A549 (cell line): ENCODE measurements at regions not wholly inside any gene's neighbourhood (a gene's known extent, or its start where the extent isn't known, plus 50 kb on each side); places are given as distances from the start of the nearest gene placed in this dataset.

Experiments used
- BHLHE40 ChIP-seq: IDR thresholded peaks from 2 replicates; pipeline ENCODE4 v1.6.1; 2012; ENCODE audit warnings: low read depth, low read length, inconsistent platforms
- EP300 ChIP-seq, 2 experiments: fragments of >200 bp; sonication (Bioruptor Twin); formaldehyde crosslinking; IDR thresholded peaks; 2 replicates in 1 of 2; 3 replicates in 1 of 2; pipeline ENCODE4 v1.6.1; 2016 to 2017
- FOSB ChIP-seq: fragments of 250-450 bp; sonication (Bioruptor Pico); IDR thresholded peaks from 2 replicates; pipeline ENCODE4 v1.5.0; 2020; ENCODE audit warnings: mild to moderate bottlenecking, moderate library complexity
- HOXB5 ChIP-seq: fragments of 250-450 bp; sonication (Bioruptor Pico); IDR thresholded peaks from 2 replicates; pipeline ENCODE4 v1.5.0; 2020; ENCODE audit warnings: mild to moderate bottlenecking, moderate library complexity
- MAZ ChIP-seq: fragments of 150-350 bp; IDR thresholded peaks from 2 replicates; pipeline ENCODE4 v1.6.1; 2014; ENCODE audit warnings: antibody characterized with exemption, low read depth, low read length, borderline replicate concordance
- NR3C1 ChIP-seq: fragments of >200 bp; sonication (Bioruptor Twin); formaldehyde crosslinking; IDR thresholded peaks from 3 replicates; pipeline ENCODE4 v1.6.1; 2017
- POLR2A ChIP-seq: IDR thresholded peaks from 2 replicates; pipeline ENCODE4 v1.6.1; 2012; ENCODE audit warnings: mild to moderate bottlenecking, low read length
- RAD21 ChIP-seq, 2 experiments: fragments of >200 bp in 1 of 2; sonication (Bioruptor Twin) in 1 of 2; formaldehyde crosslinking in 1 of 2; IDR thresholded peaks in 1 of 2; conservative IDR thresholded peaks in 1 of 2; 2 replicates in 1 of 2; 3 replicates in 1 of 2; pipeline ENCODE4 v1.6.1; 2012 to 2018; ENCODE audit warnings: inconsistent platforms in 1 of 2
- RNF2 ChIP-seq: fragments of 200-600 bp; sonication (generic); IDR thresholded peaks from 2 replicates; pipeline ENCODE4 v1.6.1; 2016; ENCODE audit warnings: low read depth, mild to moderate bottlenecking, antibody characterized with exemption, moderate library complexity, borderline replicate concordance
- TF ChIP-seq, protein P1 (sequence below): fragments of 450-650 bp; IDR thresholded peaks from 2 replicates; pipeline ENCODE4 v1.6.1; 2014; ENCODE audit warnings: antibody characterized with exemption
- TF ChIP-seq, protein P2 (sequence below): fragments of >200 bp; sonication (Bioruptor Twin); formaldehyde crosslinking; IDR thresholded peaks from 3 replicates; pipeline ENCODE4 v1.5.1; 2016
- TF ChIP-seq, protein P3 (sequence below): fragments of 250-450 bp; sonication (Bioruptor Pico); IDR thresholded peaks from 2 replicates; pipeline ENCODE4 v1.5.0; 2020; ENCODE audit warnings: low read depth, mild to moderate bottlenecking, moderate library complexity

DNA sequence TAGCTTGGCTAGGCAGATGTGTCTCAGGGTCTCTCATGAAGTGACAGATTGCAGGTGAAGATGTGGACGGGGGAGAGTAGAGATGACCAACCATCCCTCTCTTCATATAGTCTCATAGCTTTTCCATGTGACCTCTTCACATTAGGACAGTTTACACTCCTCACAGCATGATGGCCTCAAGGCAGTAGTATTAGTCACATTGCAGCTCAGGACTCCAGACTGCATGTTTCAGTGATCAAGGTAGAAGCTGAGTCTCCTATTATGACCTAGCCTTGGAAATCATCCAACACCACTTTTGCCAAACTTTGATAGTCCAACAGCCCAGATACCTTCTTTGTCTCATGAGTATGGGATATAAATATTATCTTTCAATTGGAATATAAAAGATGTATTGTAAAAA lies 147.7 kb downstream of the GASK1B start:
- TF ChIP-seq, protein P1, sequence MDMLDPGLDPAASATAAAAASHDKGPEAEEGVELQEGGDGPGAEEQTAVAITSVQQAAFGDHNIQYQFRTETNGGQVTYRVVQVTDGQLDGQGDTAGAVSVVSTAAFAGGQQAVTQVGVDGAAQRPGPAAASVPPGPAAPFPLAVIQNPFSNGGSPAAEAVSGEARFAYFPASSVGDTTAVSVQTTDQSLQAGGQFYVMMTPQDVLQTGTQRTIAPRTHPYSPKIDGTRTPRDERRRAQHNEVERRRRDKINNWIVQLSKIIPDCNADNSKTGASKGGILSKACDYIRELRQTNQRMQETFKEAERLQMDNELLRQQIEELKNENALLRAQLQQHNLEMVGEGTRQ = no peak
- TF ChIP-seq POLR2A (no peak), NR3C1 (no peak), RNF2 (no peak), HOXB5 (no peak), EP300 (IDR thresholded peaks at IDR 0.05) (no peak), RAD21 (conservative IDR thresholded peaks at IDR 0.05 in 1 of 2, IDR thresholded peaks at IDR 0.05 in 1 of 2) (no peak), BHLHE40 (no peak), MAZ (no peak), FOSB (CRISPR knock-in tag) (no peak)
- TF ChIP-seq, protein P2, sequence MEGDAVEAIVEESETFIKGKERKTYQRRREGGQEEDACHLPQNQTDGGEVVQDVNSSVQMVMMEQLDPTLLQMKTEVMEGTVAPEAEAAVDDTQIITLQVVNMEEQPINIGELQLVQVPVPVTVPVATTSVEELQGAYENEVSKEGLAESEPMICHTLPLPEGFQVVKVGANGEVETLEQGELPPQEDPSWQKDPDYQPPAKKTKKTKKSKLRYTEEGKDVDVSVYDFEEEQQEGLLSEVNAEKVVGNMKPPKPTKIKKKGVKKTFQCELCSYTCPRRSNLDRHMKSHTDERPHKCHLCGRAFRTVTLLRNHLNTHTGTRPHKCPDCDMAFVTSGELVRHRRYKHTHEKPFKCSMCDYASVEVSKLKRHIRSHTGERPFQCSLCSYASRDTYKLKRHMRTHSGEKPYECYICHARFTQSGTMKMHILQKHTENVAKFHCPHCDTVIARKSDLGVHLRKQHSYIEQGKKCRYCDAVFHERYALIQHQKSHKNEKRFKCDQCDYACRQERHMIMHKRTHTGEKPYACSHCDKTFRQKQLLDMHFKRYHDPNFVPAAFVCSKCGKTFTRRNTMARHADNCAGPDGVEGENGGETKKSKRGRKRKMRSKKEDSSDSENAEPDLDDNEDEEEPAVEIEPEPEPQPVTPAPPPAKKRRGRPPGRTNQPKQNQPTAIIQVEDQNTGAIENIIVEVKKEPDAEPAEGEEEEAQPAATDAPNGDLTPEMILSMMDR = no peak
- TF ChIP-seq, protein P3, sequence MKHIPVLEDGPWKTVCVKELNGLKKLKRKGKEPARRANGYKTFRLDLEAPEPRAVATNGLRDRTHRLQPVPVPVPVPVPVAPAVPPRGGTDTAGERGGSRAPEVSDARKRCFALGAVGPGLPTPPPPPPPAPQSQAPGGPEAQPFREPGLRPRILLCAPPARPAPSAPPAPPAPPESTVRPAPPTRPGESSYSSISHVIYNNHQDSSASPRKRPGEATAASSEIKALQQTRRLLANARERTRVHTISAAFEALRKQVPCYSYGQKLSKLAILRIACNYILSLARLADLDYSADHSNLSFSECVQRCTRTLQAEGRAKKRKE = no peak
